GM18858 (cell line): ENCODE measurements at regions not wholly inside any gene's neighbourhood (a gene's known extent, or its start where the extent isn't known, plus 50 kb on each side); places are given as distances from the start of the nearest gene placed in this dataset.
"Not testable (repeated sequence)": the region's sequence is repeated elsewhere in the genome, so short reads cannot be mapped to it uniquely, and the experiment has no call there.

Experiments
- ATAC-seq: cut with Tn5 transposase; IDR thresholded peaks from one replicate; pipeline ENCODE4 v1.9.1; 2021; ENCODE audit not compliant: unreplicated experiment

DNA sequence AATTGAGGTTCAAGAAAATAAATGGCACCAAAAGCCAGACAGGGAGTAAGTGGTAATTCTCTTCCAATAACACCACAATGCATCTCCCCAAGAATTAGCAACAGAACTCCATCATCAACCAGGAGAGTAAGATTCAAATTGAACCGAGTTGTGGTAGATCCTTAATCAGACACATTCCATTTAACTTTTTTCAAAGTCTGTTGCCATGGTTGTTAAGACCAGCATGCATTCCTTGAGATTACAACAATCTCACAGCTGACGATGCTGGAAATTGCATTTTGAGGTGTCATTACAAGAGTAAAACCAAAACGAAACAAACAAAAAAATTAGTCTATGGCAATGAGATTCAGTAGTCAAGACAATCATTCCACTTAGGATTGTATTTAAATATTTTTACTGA is 78.9 kb upstream of the ZNF462 start:
- ATAC-seq: no peak

GRCh38 chr9:106785200-106785599 is 77.8 kb upstream of the ZNF462 start:
- no peak for ATAC-seq

- ATAC-seq: not testable (repeated sequence)
Observed at GRCh38 chr9:106788021-106788420, 74.9 kb upstream of the ZNF462 start.

DNA sequence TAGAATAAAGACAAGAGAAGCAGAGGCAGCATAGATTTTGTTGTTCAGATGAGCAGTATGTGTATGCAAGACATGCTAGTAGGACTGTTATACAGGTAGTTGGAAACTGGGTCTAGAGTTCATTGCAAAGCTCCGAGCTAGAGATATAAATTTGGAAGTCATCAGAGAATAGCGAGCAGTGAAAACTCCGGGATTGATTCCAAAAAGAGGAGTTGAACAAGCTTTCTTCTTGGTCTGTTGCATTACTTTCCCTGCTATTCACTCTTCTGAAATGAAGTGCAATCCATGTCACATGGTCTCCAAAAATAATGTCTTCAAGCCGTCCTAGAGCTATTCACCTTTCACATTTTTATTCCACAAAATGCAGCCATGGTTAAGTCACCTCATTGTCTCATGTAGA is 67.9 kb upstream of the ZNF462 start:
- no peak for ATAC-seq

GRCh38 chr9:106796771-106797170 is 66.2 kb upstream of the ZNF462 start:
- ATAC-seq: no peak

GRCh38 chr9:106797299-106797698 is 65.7 kb upstream of the ZNF462 start:
- no peak for ATAC-seq

GRCh38 chr9:106798016-106798799 is 64.8 kb upstream of the ZNF462 start:
- no peak for ATAC-seq

GRCh38 chr9:106799152-106799551 is 63.8 kb upstream of the ZNF462 start:
- ATAC-seq: no peak

DNA sequence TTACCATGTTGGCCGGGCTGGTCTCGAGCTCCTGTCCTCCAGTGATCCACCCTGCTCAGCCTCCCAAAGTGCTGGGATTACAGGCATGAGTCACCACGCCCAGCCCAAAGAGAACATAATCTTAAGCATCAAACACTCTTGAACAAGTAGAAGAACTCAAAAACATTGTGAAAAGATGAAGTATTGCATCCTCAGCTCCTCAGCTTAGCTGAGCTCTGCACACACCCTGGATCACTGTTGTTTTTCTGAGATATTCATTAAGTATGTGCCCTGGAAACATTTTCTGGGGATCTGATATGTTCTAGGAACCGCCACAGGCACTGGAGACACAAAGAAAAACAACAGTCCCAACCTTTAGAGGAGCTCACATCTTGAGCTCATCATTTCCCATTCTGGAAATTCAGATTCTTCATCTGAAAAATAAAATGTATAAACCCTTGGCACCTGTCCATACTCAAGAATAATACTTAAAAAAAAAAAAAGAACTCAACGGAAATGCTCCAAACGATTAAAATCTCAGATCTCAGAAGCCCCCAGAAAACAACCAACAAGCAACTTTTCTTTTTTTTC is 62.2 kb upstream of the ZNF462 start:
- no peak for ATAC-seq

DNA sequence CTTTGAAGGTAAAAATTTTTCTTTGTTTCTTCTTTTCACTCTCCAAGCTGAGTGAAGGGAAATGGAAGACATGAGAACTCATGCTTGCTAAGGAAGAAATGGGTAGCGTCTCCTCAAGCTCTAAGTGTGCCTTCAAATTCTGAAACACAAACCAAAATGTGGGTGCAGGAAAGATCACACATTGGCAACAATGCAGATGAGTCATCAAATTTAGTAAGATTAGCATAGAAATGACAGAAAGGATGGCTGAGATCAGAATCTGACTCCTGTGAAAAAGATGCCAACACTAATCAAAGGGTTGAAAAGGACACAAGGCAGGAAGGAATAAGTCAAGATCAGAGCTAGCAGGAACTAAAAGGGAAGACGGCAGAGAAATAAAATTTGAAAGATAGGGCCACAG is 61.1 kb upstream of the ZNF462 start:
- no peak for ATAC-seq
